ENCODE measurements at regions not wholly inside any gene's neighbourhood (a gene's known extent, or its start where the extent isn't known, plus 50 kb on each side); places are given as distances from the start of the nearest gene placed in this dataset.
A peak's percentile ranks its signal among the peaks of the same experiment; 100 is the strongest.
"Not testable (repeated sequence)": the region's sequence is repeated elsewhere in the genome, so short reads cannot be mapped to it uniquely, and the experiment has no call there.

DNA sequence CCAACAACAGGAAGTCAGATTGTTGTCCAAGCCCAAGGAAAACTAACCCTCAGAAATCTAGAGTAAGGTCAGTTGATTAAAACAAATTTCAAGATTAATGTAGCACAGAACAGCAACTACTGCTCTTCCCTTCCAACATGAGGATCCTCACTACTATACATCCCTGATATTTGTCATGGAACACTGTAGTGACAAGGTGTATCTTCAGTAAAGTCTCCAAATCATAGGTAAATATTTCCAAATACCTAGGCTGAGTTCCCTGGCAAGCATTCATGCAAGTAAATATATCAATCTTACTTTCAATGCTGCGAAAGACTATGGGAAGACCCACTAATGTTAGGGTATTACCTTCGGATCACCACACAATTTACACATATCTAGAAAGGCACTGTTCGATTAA, 986.9 kb upstream of the ARRDC3 start:
- DNase-seq: no peak

DNA sequence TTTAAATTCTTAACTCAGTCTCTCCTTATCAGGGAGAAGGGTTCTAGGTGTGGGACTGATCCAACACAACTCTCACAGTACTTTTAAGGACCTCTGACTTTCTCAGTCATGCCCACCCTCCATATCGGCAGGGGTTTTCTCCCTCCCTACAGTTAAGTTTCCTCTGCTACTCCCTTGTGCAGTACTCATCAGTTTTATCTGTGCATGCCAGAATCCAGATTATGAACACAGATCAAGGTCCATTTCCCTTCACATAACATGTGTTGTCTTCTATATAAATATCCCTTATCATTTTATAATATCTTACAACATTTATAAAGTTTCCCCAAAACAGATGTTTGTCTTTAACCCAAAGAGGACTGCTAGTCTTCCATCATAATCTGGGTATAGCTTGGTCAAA, 986.5 kb upstream of the ARRDC3 start:
- no peak for DNase-seq

DNA sequence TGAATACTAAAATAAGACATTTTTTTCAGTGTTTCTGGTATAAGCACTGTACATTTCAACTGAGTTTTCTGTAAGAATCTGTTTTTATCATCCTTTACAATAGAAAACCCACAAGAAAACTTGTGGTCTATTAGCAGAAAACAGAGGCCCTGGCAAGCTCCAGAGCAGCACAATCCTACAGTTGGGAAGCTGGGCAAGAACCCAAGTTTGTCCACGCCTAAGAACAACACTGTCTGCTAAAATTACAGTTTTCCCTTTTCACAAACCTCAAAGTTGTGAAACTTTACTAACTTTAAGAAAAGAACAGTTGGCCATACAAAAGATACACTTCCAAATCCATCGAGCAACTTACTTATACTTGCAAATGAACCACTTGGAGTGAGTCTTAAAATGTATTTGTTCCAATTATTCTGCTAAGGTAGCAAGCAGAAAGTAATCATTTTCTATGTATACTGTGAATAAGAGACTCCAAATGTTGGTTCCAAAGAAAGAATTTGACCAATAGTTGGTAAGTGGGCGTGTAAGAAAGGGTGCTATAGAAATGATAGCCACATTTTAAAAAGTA, 982.0 kb upstream of the ARRDC3 start:
- DNase-seq: no peak

DNA sequence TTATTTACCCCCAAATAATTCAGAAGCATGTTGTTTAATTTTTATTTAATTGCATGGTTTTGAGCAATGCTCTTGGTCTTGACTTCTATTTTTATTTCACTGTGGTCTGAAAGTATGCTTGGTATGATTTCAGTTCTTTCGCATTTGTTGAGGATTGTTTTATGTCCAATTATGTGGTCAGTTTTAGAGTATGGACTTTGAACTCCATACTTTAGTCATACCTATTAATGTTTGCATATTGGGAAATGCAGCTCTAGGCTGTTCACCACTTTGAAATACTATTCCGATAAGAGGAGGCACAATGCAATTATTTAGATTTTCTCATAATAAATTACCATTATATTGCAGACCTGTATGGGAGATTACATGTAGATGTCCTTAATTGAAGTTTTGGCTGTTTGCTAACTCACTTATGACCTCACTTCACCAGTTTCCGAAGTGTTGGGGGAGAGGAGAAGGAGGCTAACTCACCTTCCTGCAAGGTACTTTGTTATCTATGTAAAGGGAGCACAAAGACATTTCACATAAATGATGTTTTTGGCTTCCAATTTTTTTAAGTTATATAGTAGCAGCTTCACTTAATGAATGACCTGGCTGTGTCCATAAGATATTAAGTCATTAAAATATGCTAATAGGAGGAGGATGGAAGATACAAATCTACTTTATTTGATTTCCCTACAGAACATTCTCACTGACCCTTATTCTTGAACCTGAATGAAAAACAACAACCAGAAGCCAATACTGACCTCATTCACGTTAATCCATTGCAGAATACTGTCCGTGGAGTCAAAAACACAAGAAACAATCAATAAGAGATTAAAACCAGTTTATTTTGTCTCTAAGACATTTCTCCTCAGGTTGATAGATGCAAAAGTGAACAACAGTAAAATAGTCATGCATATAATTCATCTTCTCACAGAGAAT, 970.3 kb upstream of the ARRDC3 start:
- DNase-seq: no peak

DNA sequence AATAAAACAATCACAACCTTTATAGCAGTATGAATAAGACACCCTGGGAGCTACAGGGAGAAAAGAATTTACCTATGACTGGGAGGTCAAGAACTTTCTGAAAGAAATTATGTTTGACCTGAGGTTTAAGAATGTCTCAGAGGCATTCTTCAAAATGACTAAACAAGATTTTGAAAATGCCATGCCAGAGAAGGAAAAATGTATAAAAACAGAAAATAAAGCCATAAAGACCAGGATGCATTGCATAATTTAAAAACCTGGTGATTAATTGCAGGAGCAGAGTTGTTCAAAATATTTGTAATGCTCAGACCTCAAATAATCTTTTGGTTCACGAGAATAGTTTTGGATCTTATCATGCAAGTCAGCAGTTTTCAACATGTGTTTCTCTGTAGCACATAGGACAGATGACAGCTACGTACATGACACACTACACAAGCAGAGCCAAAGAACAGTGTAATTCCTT, 954.7 kb upstream of the ARRDC3 start:
- no peak for DNase-seq

DNA sequence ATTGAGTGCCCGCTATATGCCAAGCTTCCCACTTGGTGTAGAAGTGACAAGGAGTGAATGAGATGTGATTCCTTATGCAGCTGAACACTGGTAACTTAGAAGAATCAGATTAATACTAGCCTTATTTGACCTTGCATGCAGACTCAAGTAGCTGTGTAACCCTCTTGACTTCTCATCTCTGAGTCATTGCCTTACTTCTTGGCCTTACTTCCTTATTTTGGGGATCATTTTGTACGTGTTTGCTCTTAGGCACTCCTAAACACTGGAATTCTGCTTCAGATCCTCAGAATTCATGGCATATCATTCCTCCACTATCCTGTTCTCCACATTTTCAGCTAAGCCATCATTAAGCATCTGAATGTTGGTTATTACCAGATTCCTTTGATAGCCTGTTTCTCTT, 948.9 kb upstream of the ARRDC3 start:
- DNase-seq: no peak

DNA sequence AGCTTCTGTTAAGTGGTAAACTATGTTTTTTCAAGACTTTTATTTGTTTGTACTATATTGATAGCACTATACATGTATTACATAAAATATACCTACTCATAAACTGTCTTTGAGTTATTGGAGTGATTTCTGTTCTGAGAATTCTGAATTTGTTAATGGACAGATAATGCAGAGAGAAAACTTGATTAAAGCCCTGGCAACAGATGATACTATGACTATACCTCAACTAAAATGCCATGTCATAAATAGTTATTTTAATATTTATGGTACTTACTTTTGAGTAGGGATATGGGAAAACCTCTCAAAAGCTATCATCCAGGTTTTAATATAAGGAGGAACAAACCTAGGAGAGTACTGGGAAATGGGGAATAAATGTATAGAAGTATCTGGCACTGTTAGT, 947.2 kb upstream of the ARRDC3 start:
- no peak for DNase-seq

DNA sequence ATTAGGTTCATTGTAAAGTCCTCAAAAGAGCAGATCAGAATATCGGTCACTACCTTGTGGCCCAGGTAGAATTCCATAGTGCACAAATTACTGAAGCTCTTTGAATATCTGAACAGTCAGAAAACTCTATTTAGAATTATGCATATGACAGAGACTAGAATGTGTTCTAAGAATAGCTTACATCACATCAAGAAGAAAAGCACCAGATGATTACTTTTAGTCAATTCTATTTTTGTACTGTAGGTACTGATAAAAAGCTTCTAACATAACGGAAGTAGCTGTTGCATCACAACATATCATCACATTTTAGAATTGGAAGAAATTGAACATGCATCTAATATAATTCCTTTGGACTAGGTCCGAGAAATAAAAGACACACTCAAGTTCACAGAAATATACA, 946.6 kb upstream of the ARRDC3 start:
- DNase-seq: no peak

DNA sequence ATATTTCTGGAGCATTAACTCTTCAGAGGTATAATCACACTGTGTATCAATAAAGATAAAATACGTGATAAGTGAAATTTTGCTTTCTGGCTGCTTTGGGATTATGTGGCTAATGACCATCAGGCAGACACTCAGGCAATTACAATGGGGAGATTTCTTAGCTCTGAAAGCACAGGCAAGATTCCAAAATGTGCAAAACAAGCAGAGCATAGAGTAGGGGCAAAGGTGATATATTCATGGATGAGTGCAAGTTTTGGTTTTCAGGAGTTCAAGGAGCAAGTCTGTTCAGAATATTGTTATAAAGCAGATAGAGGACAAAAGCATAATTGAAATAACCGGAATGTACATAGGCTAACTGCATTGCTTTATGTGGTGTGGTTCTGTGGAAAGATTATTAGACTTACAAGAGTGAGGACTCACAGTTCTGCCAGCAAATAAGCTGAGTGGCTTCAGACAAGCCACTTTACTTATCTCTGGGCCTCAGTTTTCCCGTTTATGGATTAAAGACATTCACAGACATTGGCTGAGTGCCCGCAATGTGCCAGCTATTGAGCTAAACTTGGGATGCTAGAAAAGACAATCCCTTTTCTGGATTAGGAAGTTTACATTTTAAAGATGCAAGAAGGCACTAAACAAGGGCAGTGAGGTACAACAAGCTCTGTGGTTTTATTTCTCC, 945.6 kb upstream of the ARRDC3 start:
- no peak for DNase-seq

DNA sequence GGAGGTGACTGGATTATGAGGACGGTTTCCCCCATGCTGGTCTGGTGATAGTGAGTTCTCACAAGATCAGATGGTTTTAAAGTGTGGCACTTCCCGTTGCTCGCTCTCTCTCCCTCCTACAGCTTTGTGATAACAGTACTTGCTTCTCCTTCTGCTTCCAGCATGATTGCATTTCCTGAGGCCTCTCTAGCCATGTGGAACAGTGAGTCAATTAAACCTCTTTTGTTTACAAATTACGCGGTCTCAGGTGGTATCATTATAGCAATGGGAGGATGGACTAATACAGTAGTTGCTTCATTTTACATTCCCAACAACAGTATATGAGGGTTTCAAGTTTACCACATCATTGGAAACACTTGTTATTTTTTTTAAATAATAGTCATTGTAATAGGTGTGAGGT, 937.3 kb upstream of the ARRDC3 start:
- DNase-seq: no peak

DNA sequence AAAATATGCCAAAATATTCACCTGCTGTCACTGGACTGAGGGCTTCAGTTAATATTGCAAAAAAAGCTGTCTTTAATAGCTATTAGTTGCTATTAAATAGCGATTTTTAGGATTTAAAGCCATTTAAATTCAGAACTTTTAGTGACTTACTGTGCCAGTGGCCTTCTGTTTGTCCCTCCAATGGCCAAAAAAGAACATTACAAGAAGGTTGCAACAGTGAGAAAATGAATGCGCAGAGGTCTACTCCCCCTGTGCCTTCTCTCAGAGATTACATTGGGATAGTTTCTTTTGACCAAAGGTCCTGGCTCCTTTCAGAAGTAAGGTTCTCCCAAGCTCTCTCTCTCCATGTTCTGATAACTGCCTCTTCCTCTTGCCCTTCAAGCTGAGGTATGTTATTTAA, 930.3 kb upstream of the ARRDC3 start:
- DNase-seq: no peak

DNA sequence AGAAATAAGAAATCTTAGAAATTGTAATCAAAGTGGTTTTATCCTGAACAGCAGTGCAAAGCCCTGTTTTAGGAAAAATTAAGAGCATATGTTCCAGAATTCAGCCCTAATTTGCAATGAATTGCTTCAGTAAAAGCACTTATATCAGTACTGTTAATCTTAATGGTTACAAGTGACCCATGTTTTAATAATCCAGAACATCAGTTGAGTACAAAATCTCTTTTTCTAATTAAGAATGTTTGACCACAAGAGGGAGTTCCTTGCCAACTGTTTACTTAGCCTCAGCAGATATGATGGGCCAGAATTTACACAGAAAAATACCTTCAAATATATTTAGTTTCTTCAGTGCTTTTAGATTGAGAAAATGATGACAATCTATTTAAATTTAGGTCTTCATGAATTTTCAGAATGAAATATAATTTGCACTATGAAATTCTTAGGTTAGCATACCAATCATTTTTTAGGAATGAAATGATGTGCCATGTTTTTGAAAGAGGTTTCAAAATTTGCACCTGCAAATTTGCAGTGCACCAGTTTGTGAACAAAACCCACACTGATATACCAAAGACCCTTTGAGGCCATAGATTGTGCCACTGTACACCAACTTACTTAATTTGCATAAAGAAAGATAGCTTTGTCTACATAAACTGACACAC, 926.3 kb upstream of the ARRDC3 start:
- peak; percentile 0 for DNase-seq

DNA sequence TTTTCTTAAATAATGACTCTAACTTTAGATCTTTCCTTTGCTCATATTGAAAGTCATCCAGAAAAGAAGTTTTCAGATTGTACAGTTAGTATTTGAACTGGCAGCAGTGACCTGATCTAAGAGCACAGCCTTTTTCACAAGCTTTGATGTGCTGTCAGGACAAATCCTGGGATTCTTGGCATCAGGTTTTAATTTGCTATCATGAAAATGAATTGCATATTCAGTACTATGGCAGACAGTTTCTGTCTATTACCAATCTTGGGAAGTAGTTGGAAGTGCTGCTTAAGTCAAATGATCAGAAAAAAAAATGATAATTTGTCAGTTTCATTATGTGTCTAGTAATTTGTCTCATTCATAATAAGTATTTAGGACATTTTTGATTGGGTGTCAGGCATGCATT, 925.6 kb upstream of the ARRDC3 start:
- no peak for DNase-seq

DNA sequence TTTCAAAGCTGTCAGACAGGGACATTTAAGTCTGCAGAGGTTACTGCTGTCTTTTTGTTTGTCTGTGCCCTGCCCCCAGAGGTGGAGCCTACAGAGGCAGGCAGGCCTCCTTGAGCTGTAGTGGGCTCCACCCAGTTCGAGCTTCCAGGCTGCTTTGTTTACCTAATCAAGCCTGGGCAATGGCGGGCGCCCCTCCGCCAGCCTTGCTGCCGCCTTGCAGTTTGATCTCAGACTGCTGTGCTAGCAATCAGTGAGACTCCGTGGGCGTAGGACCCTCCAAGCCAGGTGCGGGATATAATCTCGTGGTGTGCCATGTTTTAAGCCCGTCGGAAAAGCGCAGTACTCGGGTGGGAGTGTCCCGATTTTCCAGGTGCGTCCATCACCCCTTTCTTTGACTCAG, 919.2 kb upstream of the ARRDC3 start:
- not testable (repeated sequence) for DNase-seq

DNA sequence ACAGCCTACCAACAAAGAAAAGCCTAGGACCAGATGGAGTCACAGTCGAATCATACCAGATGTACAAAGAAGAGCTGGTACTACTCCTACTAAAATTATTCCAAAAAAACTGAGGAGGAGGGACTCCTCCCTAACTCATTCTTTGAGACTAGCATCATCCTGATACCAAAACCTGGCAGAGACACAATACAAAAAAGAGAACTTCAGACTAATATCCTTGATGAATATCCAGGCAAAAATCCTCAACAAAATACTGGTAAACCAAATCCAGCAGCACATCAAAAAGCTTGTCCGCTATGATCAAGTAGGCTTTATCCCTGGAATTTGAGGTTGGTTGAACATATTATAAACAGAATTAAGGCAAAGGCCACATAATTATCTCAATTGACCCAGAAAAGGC, 900.4 kb upstream of the ARRDC3 start:
- DNase-seq: no peak

DNA sequence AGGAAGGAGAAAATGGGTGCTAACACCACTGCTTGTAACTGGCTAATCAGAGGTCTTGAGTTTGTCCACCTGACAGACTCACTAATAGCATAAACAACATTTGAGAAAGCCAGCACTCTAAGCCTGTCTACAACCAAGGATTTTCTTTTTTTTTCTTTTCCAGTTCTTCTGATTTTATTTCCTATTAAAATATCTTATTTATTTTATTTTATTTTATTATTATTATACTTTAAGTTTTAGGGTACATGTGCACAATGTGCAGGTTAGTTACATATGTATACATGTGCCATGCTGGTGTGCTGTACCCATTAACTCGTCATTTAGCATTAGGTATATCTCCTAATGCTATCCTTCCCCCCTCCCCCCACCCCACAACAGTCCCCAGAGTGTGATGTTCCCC, 888.6 kb upstream of the ARRDC3 start:
- not testable (repeated sequence) for DNase-seq

DNA sequence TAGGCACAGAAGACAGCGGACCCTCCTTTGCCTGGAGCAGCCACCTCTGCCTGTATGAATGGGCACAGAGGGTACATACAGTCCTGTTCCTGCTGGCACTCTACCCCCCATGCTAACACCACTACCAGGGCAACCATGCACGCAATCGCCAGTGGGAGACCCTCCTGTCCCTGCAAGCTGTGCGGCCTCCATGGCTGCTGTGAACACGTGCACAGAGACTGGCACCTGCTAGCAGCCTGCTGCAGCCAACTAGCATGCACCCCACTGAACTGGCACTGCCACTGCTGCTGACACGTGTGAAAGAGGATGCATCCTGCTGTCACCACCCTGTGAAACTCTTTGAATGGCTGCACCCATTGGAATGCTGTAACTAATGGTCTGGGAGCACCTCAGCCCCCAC, 885.2 kb upstream of the ARRDC3 start:
- no peak for DNase-seq

DNA sequence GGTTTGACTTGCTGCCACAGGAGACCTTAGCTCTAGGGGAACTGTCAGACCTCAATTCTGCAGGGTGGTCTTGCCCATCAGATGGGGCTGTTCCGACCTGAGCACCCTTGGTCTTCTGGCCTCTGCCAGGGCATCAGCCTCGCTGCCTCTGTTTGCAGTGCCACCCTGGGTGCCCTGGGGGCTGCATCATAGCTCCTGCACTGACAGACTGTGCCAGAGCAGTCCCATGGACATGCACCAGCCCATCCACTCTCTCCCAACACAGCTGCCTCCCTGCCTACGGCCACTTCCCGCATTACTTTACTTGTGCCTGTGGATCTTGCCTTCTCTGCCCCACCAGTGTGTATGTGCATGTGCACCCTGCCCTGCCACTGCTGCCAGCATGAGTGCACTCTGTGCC, 884.7 kb upstream of the ARRDC3 start:
- DNase-seq: no peak

DNA sequence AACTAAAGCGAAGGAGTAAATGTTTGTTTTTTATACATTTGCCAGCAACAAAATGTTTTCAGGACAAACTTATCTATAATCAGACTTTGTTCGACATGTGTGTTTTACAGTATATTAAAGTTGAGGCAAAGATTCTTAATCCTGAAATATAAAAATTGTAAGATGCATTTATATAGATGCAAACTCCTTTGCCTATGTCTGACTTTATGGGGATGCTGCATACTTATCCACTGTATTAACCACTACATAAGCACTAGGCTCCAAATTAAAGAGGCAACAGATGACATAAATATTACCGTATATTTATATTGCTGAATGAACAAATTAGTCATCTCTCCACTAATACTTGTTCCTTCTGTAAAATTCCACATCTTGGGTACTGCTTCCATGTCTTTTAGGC, 882.7 kb upstream of the ARRDC3 start:
- DNase-seq: no peak

DNA sequence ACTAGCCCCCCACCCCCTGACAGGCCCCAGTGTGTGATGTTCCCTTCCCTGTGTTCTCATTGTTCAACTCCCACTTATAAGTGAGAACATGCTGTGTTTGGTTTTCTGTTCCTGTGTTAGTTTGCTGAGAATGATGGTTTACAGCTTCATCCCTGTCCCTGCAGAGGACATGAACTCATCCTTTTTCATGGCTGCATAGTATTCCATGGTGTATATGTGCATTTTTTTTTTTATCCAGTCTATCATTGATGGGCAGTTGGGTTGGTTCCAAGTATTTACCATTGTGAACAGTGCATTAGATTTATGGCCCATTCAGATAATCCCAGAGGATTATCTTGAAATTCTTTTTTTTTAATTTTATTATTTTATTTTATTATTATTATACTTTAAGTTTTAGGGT, 872.5 kb upstream of the ARRDC3 start:
- not testable (repeated sequence) for DNase-seq

DNA sequence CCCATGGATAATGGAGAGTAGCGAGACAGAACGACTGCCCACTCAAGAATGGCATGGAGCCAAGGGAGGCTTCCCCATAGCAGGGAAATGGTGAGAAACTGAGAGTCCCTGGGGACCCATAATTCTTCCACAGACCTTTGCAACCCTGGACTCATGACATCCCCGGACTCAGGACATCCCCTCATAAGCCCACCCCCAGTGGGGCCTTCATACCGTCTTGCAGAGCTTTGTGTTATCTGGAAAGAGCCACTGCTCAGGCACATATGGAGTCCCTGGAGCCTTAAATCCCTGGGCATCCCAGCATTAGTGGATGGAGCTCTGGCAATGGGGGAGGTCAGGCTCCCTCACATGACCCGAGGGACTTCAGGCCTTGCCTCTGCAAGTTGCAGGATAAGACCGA, 865.4 kb upstream of the ARRDC3 start:
- DNase-seq: no peak

DNA sequence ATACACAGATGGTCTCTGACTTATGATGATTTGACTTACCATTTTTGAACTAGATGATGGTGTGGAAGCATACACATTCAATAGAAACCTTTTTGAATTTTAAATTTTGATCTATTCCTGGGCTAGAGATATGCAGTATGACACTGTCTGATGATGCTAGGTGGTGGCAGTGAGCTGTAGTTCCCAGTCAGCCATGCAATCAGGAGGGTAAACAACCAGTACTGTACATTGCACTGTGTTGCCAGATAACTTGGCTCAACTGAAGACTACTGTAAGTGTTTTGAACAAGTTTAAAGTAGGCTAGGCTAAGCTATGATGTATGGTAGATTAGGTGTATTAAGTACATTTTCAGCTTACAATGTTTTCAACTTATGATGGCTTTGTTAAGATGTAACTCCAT, 859.1 kb upstream of the ARRDC3 start:
- no peak for DNase-seq

DNA sequence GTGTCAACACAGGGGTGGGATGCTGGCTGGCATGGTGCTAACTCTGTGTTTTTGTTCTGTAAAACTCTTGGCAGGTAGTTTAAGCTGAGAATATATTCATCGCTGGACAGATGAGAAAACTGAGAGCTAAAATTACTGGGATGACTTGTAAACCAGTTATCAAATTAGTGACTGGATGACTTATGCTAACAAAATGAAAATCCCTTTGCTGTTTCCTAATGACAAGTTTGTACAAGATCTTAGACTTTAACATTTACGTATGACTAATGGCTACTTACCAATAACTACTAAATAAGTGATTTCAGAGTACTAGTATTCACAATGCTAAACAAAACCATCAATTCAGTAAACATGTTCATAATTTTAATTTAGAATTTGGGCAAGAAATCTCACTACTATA, 854.8 kb upstream of the ARRDC3 start:
- no peak for DNase-seq

DNA sequence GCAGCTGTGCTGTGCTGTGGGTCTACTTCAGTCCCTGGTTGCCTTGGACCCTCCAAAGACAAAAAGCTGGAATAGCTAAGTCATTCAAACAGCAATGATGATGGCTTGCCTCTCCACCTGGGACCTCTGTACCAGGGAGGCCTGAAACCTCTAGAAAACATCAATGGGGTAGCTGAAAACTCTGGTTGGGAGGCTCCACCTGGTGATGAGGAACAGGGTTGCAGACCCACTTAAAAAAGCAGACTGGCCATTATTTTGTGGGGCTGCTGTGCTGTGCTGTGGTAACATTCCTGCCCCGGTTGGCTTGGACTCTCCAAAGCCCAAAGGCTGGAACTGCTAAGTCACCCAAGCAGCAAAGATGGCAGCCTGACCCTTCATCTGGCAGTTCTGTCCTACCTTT, 839.3 kb upstream of the ARRDC3 start:
- DNase-seq: no peak

Data from DMS153 (cell line).